Chondrocyte (in vitro differentiated cells): ENCODE measurements at regions not wholly inside any gene's neighbourhood (a gene's known extent, or its start where the extent isn't known, plus 50 kb on each side); places are given as distances from the start of the nearest gene placed in this dataset.

Experiments used
- DNase-seq: peaks from one replicate; pipeline ENCODE4 v3.0.0; 2021; ENCODE audit warnings: mixed read lengths, low spot score
- H3K27ac Mint-ChIP-seq: one replicate; pipeline ENCODE4 v1.8.0; 2021; ENCODE audit warnings: mild to moderate bottlenecking, moderate library complexity, mixed read lengths; ENCODE audit not compliant: unreplicated experiment
- H3K27me3 Mint-ChIP-seq: 2 replicates; pipeline ENCODE4 v1.8.0; 2021; ENCODE audit warnings: low read depth, mixed read lengths
- H3K36me3 Mint-ChIP-seq: 2 replicates; pipeline ENCODE4 v1.8.0; 2021; ENCODE audit warnings: low read depth, mixed read lengths
- H3K4me1 Mint-ChIP-seq: 2 replicates; pipeline ENCODE4 v1.8.0; 2021; ENCODE audit warnings: low read depth, mild to moderate bottlenecking, mixed read lengths
- H3K4me3 Mint-ChIP-seq: one replicate; pipeline ENCODE4 v1.8.0; 2021; ENCODE audit warnings: mild to moderate bottlenecking, moderate library complexity, mixed read lengths; ENCODE audit not compliant: unreplicated experiment
- H3K9me3 Mint-ChIP-seq: 2 replicates; pipeline ENCODE4 v1.8.0; 2021; ENCODE audit warnings: low read depth, mixed read lengths
- TF ChIP-seq, protein P1 (sequence below): fragments of 200-600 bp; sonication (generic); IDR thresholded peaks from 2 replicates; pipeline ENCODE4 v1.5.0; 2021; ENCODE audit warnings: antibody characterized with exemption, mild to moderate bottlenecking, moderate library complexity

DNA sequence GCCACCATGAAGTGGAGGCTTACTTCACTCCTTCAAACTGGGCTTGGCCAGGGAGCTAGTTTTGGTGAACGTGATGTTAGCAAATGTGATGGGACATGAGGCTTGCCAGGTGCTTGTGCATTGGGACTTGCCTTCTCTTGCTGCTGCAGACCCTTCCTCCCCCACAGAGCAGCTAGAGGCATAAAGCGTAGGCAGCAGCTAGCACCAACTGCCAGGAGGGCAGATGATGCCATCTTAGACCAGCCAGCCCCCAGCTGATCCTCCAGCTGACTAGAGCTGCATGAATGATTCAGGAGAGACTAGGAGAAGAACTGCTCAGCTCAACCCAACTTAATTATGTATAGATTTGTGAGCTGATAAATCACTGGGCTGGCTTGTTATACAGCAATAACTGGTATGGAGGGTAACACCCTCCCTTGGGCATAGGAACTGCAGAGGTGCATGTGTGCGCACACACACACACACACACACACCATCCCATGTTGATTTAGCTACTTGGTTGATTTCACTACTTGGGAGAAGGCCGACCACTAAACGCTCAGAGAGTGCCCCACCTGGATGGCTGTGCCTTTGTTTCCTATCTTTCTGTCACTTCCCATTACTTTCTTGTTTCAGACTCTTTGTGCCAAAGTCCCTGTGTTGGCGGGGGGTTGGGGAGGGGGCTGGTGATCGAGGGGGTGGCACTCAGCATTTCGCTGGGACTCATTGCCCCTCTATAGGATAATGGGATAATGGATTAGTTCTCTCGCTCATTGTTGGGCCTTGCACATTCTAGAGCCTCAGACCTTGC, 202.8 kb downstream of the ADAMTS15 start:
- peaks cover 6% of the 10 kb centered on the region for H3K9me3 Mint-ChIP-seq
- TF ChIP-seq, protein P1, sequence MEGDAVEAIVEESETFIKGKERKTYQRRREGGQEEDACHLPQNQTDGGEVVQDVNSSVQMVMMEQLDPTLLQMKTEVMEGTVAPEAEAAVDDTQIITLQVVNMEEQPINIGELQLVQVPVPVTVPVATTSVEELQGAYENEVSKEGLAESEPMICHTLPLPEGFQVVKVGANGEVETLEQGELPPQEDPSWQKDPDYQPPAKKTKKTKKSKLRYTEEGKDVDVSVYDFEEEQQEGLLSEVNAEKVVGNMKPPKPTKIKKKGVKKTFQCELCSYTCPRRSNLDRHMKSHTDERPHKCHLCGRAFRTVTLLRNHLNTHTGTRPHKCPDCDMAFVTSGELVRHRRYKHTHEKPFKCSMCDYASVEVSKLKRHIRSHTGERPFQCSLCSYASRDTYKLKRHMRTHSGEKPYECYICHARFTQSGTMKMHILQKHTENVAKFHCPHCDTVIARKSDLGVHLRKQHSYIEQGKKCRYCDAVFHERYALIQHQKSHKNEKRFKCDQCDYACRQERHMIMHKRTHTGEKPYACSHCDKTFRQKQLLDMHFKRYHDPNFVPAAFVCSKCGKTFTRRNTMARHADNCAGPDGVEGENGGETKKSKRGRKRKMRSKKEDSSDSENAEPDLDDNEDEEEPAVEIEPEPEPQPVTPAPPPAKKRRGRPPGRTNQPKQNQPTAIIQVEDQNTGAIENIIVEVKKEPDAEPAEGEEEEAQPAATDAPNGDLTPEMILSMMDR: no peak
- peaks cover 65% of the 10 kb centered on the region for H3K4me1 Mint-ChIP-seq
- no peak overlapping the region for H3K4me3 Mint-ChIP-seq
- H3K27ac Mint-ChIP-seq: no peak overlapping the region
- DNase-seq: no peak
- H3K36me3 Mint-ChIP-seq: peaks cover 2% of the 10 kb centered on the region
- H3K27me3 Mint-ChIP-seq: no peaks in the 10 kb centered on the region

DNA sequence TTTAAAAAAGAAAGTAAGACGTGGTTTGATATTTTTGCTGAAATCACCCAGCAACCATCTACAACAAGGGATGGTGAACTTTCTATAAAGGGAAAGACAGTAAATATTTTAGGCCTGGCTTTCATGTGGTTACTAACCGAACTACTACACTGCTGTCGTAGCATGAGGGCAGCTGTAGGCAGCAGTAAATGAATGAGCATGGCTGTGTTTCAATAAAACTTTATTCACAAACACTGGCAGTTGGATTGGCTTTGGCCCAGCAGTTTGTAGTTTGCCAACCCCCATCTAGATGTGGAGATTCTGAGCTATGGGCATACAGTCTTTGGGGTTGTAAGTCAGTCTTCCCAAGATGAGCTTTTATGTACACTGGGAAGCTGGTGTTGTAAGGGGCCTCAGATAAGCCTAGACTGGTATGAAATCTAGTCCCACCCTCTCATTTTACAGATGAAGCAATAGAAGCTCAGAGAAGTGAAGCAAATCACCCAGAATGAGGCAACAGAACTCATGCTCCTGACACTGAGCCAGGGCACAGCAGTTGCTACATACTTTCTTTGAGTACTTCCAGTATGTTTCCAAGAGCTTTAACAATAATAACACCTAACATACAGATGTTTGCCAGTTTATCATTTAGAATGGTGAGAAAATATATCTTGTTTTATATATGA, 204.4 kb downstream of the ADAMTS15 start:
- no peak for DNase-seq
- peaks cover 4% of the 10 kb centered on the region for H3K36me3 Mint-ChIP-seq
- H3K9me3 Mint-ChIP-seq: peaks cover 14% of the 10 kb centered on the region
- H3K27me3 Mint-ChIP-seq: no peaks in the 10 kb centered on the region
- peak overlapping the region; percentile 71 for H3K27ac Mint-ChIP-seq
- peaks cover 60% of the 10 kb centered on the region for H3K4me1 Mint-ChIP-seq
- no peak overlapping the region for H3K4me3 Mint-ChIP-seq
- TF ChIP-seq, protein P1: no peak

DNA sequence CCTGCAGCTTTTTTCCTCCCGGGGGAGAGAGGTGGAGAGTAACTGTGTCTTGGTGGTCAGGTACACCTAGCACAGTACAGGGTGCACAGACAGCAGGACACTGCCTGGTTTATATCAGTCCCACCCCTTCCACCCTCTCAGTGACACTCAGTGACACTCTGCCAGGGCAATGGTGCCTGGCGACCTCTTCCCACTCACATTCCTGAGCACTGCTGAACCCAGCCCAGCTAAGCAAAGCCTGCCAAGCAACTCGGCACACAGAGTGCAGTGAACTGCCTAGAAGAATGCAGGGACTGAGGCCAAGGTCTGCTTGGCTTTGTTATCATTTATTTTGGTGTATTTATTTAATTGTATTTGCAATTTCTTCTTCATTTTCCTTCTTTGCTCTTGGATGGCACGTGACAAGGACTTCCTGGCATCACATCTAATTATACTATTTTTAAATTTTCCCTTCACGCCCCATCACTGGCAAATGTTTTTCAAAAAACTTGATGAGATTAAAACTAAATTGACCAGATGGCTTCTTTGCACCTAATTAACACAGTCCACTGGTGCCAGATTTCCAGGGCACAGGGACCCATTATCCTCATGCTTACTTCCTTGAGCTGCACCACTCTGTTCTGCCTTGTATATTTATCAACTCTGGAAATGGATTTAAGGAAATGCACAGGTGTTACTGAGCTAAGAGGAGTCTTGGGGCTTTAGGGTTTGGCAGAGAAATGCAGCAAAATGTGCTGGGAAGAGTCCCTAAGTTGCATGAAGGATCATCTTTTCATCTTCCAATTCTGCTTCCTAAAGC, 205.6 kb downstream of the ADAMTS15 start:
- Mint-ChIP-seq H3K4me1 (peaks cover 59% of the 10 kb centered on the region), H3K36me3 (peaks cover 4% of the 10 kb centered on the region), H3K9me3 (peaks cover 19% of the 10 kb centered on the region), H3K27ac (peak overlapping the region; percentile 71), H3K27me3 (no peaks in the 10 kb centered on the region), H3K4me3 (no peak overlapping the region)
- TF ChIP-seq, protein P1: no peak
- no peak for DNase-seq

DNA sequence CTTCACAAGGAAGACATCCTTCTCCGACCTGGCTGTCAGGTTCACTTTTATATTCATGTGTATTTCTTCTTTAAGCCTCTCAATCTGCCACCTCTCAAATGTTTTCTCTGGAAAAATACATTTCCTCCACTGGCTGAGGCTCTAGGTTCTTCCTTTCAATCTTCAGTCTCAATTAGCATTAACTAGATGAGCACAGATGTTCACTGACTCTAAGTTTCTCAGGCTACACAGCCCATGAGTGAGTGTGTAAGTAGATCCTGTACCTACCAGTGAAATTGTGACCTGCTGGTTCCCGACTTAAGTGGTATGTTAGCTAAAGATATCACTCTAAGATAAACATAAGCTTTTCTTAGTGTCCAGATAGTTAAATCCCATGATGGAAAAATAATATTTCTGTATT, 206.9 kb downstream of the ADAMTS15 start:
- H3K4me1 Mint-ChIP-seq: peaks cover 46% of the 10 kb centered on the region
- DNase-seq: no peak
- TF ChIP-seq, protein P1: no peak
- H3K9me3 Mint-ChIP-seq: peaks cover 19% of the 10 kb centered on the region
- no peaks in the 10 kb centered on the region for H3K27me3 Mint-ChIP-seq
- no peak overlapping the region for H3K4me3 Mint-ChIP-seq
- H3K36me3 Mint-ChIP-seq: peaks cover 4% of the 10 kb centered on the region
- peak overlapping the region; percentile 32 for H3K27ac Mint-ChIP-seq

DNA sequence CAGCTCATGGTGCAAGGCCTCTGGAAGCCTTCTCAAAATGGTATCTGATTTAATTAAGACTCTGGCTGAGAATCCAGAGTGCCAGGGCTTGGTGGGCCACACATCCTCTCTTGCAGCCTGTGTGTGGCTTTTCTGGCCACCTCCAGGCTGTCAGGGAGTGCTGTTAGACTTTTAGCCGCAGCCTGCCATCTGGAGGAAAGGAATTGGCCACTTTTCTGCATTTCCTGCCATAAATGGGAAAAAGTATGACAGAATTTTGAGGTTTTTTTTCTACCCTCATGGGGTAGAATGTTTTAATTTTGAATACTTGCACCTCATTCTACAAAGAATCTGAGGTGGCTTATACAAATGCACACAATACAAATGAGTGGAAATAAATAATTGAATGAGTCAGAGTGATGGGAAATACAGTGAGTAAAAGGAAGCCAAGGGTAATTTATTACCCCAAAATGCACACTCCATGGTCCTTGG, 218.4 kb downstream of the ADAMTS15 start:
- H3K36me3 Mint-ChIP-seq: no peaks in the 10 kb centered on the region
- no peak for DNase-seq
- TF ChIP-seq, protein P1: peak; percentile 62
- no peak overlapping the region for H3K4me3 Mint-ChIP-seq
- H3K9me3 Mint-ChIP-seq: no peaks in the 10 kb centered on the region
- H3K27me3 Mint-ChIP-seq: no peaks in the 10 kb centered on the region
- no peak overlapping the region for H3K27ac Mint-ChIP-seq
- H3K4me1 Mint-ChIP-seq: peaks cover 5% of the 10 kb centered on the region
